Heart right ventricle (tissue), 16 donors: ENCODE measurements at regions not wholly inside any gene's neighbourhood (a gene's known extent, or its start where the extent isn't known, plus 50 kb on each side); places are given as distances from the start of the nearest gene placed in this dataset.

Experiments
- ATAC-seq, 8 donors: fragments of 200-7000 bp; cut with Tn5 transposase; one replicate each; pipeline ENCODE4 v1.9.1; 2020; ENCODE audit warnings: mild to moderate bottlenecking in 8 of 8, moderate library complexity in 8 of 8, moderate number of reproducible peaks in 1 of 8
- DNase-seq, 2 donors: peaks; one replicate each; pipeline ENCODE4 v3.0.0-alpha.2; 2020
- H3K27ac ChIP-seq, 10 donors: fragments of 200-600 bp; sonication (generic) in 2 of 10; one replicate each; pipeline versions ENCODE4 v1.5.0 to v1.8.0; 2020 to 2022; ENCODE audit warnings: mild to moderate bottlenecking in 3 of 10
- H3K27me3 ChIP-seq, 7 donors: fragments of 200-600 bp; one replicate each; pipeline ENCODE4 v1.8.0; 2021 to 2022; ENCODE audit warnings: mild to moderate bottlenecking in 2 of 7
- H3K36me3 ChIP-seq, 9 donors: fragments of 200-600 bp; sonication (generic) in 1 of 9; one replicate each; pipeline versions ENCODE4 v1.5.0 to v1.8.0; 2020 to 2022; ENCODE audit warnings: mild to moderate bottlenecking in 2 of 9
- H3K4me1 ChIP-seq, 9 donors: fragments of 200-600 bp; sonication (generic) in 1 of 9; one replicate each; pipeline versions ENCODE4 v1.5.0 to v1.8.0; 2020 to 2022; ENCODE audit warnings: mild to moderate bottlenecking in 4 of 9
- H3K4me3 ChIP-seq, 10 donors: fragments of 200-600 bp; sonication (generic) in 2 of 10; one replicate each; pipeline versions ENCODE4 v1.5.0 to v1.8.0; 2020 to 2022; ENCODE audit warnings: mild to moderate bottlenecking in 7 of 10, moderate library complexity in 2 of 10
- H3K9me3 ChIP-seq, 11 donors: fragments of 200-600 bp in 10 of 11; sonication (generic) in 2 of 11; one replicate each; pipeline versions ENCODE4 v1.5.0 to v1.8.0; 2013 to 2022; ENCODE audit warnings: mild to moderate bottlenecking in 2 of 11, control low read depth in 1 of 11, moderate library complexity in 1 of 11
- CTCF ChIP-seq, 9 donors: fragments of 200-600 bp; sonication (generic) in 2 of 9; IDR thresholded peaks; one replicate each; pipeline versions ENCODE4 v1.5.0 to v1.8.0; 2021 to 2022; ENCODE audit warnings: antibody characterized with exemption in 9 of 9, mild to moderate bottlenecking in 5 of 9, moderate library complexity in 1 of 9
- WGBS, 2 donors: extraction: QIAGEN DNeasy Blood & Tissue Kit; methylation state at CpG; one replicate each; pipeline ENCODE4 v1.1.7; 2013; ENCODE audit warnings: inconsistent platforms in 1 of 2; 5-methylcytosine and 5-hydroxymethylcytosine counted together
- intact Hi-C, 10 donors: fragments of 100-400 bp; cut with DNase I; formaldehyde crosslinking; loops; one replicate each; pipeline versions ENCODE4 v1.11.1 to v1.14.2; 2022
- donor health status: Arrhythmogenic right ventricular cardiomyopathy.
- donor health status: ischemic (EF 13 %, LVEDD 7.1; RV severe dilation, severe dysfunction).
- donor health status: healthy with polysubstance abuse.
- donor health status: DM: no; HTN: yes; CAD: no.
- donor health status: DM: no; HTN: no; CAD: no.
- donor health status: ischemic (EF 25% LVEDD 6.9; RV normal size, moderate dysfunction).
- donor health status: ischemic (EF 25% LVEDD 5.7; RV mildly dilated, moderate dysfunction).
- donor health status: healthy.
- donor health status: DM: yes; HTN: yes; CAD: no.
- donor health status: Ischemic cardiomyopathy.
- donor health status: ischemic (EF 35%, LVEDD 5.7; RV mildly dilated, moderate dysfunction).
- donor health status: nonischemic (EF 11% LVEDD 7.7; RV severe dilation, severe dysfunction).
- donor health status: DM: yes; HTN: yes; CAD: no.
- donor health status: PGD.
- donor health status: ischemic (EF 29% LVEDD 5.4; RV normal size, mild dysfunction).
- donor health status: nonischemic (EF 23%, LVEDD 6.1; RV moderate dilation, normal function).

GRCh38 chr14:48452437-48452995, 777.1 kb upstream of the MDGA2 start:
- no peaks in the 10 kb centered on the region for H3K4me1 ChIP-seq
- no peak for DNase-seq
- no peak overlapping the region for H3K27ac ChIP-seq
- no peak overlapping the region for H3K4me3 ChIP-seq
- intact Hi-C loops: no loop called here
- ATAC-seq: no peak
- H3K27me3 ChIP-seq: no peaks in the 10 kb centered on the region
- WGBS, 2 donors: 81 to 87% methylated on average over 2 of the region's 2 CpGs
- no peak for TF ChIP-seq CTCF (IDR thresholded peaks at IDR 0.05)
- H3K9me3 ChIP-seq: no peaks in the 10 kb centered on the region
- no peaks in the 10 kb centered on the region for H3K36me3 ChIP-seq

GRCh38 chr14:48435221-48435620, 759.8 kb upstream of the MDGA2 start:
- intact Hi-C loops: no loop called here

GRCh38 chr14:48430805-48431204, 755.4 kb upstream of the MDGA2 start:
- no peak for TF ChIP-seq CTCF (IDR thresholded peaks at IDR 0.05)
- Histone ChIP-seq H3K27ac (no peak overlapping the region), H3K9me3 (peaks cover 0 to 2% (median 0%) of the 10 kb centered on the region in 11 donors), H3K4me1 (no peaks in the 10 kb centered on the region), H3K4me3 (no peak overlapping the region), H3K27me3 (no peaks in the 10 kb centered on the region), H3K36me3 (no peaks in the 10 kb centered on the region)
- ATAC-seq (no peak), DNase-seq (no peak)
- intact Hi-C loops: no loop called here
- 86 to 93% methylated on average over 5 of the region's 5 CpGs for WGBS, 2 donors

More at GRCh38 chr14:48435221-48435620, 759.8 kb upstream of the MDGA2 start:
- TF ChIP-seq CTCF (IDR thresholded peaks at IDR 0.05): no peak
- Histone ChIP-seq H3K36me3 (no peaks in the 10 kb centered on the region), H3K4me3 (no peak overlapping the region), H3K27ac (no peak overlapping the region), H3K4me1 (no peaks in the 10 kb centered on the region), H3K27me3 (no peaks in the 10 kb centered on the region), H3K9me3 (peaks cover 0 to 7% (median 0%) of the 10 kb centered on the region in 11 donors)
- no peak for ATAC-seq
- WGBS, 2 donors: 55 to 64% methylated on average over 2 of the region's 2 CpGs
- no peak for DNase-seq

- TF ChIP-seq CTCF (IDR thresholded peaks at IDR 0.05): no peak
- intact Hi-C loops: no loop called here
- H3K27ac ChIP-seq: no peak overlapping the region
- ATAC-seq (no peak), DNase-seq (no peak)
- H3K9me3 ChIP-seq: peaks cover 0 to 2% (median 0%) of the 10 kb centered on the region in 11 donors
- no peaks in the 10 kb centered on the region for H3K36me3 ChIP-seq
- H3K4me1 ChIP-seq: no peaks in the 10 kb centered on the region
- WGBS, 2 donors: 45 to 46% methylated on average over 2 of the region's 2 CpGs
- H3K27me3 ChIP-seq: no peaks in the 10 kb centered on the region
- H3K4me3 ChIP-seq: no peak overlapping the region
Observed at GRCh38 chr14:48429512-48429911, 754.1 kb upstream of the MDGA2 start.
